ENCODE measurements at regions not wholly inside any gene's neighbourhood (a gene's known extent, or its start where the extent isn't known, plus 50 kb on each side); places are given as distances from the start of the nearest gene placed in this dataset.

DNA sequence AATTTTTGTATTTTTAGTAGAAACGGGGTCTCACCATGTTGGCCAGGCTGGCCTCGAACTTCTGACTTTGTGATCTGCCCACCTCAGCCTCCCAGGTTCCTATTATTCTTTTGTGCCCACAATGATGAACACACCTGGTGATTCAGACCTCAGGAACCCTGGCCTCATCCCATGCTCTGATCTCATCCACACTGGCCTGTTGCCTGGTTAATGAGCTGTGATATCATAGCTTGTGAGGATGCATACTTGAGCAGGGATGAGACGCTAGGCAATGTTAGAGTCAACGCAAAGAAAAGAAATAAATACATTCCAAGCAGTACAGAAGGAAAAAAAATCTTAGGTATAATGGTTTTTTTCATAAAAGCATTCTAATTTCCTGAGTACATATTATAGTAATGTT lies 82.4 kb upstream of the RNF32 start:
- Histone ChIP-seq H3K27ac (ENCODE audit: low read depth, low read length) (no peak overlapping the region), H3K27me3 (ENCODE audit: control insufficient read depth, low read length) (0 out of 2 replicates have a peak, but pooled peaks cover 2% of the 10 kb centered on the region), H3K4me1 (ENCODE audit: control insufficient read depth, low read length) (no peaks in the 10 kb centered on the region), H3K4me3 (ENCODE audit: low read length) (no peak overlapping the region), H3K4me2 (ENCODE audit: low read length) (no peak overlapping the region), H3K79me2 (ENCODE audit: control insufficient read depth, low read length) (no peaks in the 10 kb centered on the region), H3F3A (ENCODE audit: control insufficient read depth, insufficient read depth) (no peaks in the 10 kb centered on the region), H3K9me3 (ENCODE audit: control insufficient read depth, insufficient read depth, low read length) (no peaks in the 10 kb centered on the region), H3K9me2 (replicated peaks; ENCODE audit: control insufficient read depth, low read length) (no peaks in the 10 kb centered on the region), H3K36me3 (ENCODE audit: control insufficient read depth, low read length) (no peaks in the 10 kb centered on the region), H4K20me1 (ENCODE audit: control insufficient read depth, insufficient read depth, low read depth, low read length) (no peaks in the 10 kb centered on the region)
- TF ChIP-seq, protein P1, sequence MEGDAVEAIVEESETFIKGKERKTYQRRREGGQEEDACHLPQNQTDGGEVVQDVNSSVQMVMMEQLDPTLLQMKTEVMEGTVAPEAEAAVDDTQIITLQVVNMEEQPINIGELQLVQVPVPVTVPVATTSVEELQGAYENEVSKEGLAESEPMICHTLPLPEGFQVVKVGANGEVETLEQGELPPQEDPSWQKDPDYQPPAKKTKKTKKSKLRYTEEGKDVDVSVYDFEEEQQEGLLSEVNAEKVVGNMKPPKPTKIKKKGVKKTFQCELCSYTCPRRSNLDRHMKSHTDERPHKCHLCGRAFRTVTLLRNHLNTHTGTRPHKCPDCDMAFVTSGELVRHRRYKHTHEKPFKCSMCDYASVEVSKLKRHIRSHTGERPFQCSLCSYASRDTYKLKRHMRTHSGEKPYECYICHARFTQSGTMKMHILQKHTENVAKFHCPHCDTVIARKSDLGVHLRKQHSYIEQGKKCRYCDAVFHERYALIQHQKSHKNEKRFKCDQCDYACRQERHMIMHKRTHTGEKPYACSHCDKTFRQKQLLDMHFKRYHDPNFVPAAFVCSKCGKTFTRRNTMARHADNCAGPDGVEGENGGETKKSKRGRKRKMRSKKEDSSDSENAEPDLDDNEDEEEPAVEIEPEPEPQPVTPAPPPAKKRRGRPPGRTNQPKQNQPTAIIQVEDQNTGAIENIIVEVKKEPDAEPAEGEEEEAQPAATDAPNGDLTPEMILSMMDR (IDR thresholded peaks at IDR 0.05; ENCODE audit: low read depth, low read length, poor library complexity, severe bottlenecking) = no peak
- no peak for TF ChIP-seq EZH2phosphoT487 (IDR thresholded peaks at IDR 0.05; ENCODE audit: borderline replicate concordance, low read length)

DNA sequence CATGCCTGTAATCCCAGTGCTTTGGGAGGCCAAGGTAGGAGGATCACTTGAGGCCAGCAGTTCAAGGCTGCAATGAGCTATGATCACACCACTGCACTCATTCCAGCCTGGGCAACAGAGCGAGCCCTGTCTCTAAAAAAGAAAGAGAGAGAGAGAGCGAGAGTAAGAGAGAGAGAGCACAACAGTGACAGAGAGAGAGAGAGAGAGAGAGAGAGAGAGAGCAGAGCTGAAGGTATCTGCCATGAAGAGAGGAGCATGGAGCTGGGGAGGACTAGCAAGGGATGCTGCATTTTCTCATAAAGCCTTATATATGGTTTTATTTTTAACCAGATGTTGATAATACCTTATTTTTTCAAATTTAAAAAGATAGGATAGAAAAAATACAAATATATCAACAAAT lies 84.5 kb upstream of the RNF32 start:
- Histone ChIP-seq H3K79me2 (ENCODE audit: control insufficient read depth, low read length) (no peaks in the 10 kb centered on the region), H3K27me3 (ENCODE audit: control insufficient read depth, low read length) (no peaks in the 10 kb centered on the region), H4K20me1 (ENCODE audit: control insufficient read depth, insufficient read depth, low read depth, low read length) (no peaks in the 10 kb centered on the region), H3K9me2 (replicated peaks; ENCODE audit: control insufficient read depth, low read length) (no peaks in the 10 kb centered on the region), H3F3A (ENCODE audit: control insufficient read depth, insufficient read depth) (no peaks in the 10 kb centered on the region), H3K4me1 (ENCODE audit: control insufficient read depth, low read length) (no peaks in the 10 kb centered on the region), H3K27ac (ENCODE audit: low read depth, low read length) (no peak overlapping the region), H3K36me3 (ENCODE audit: control insufficient read depth, low read length) (no peaks in the 10 kb centered on the region), H3K4me2 (ENCODE audit: low read length) (no peak overlapping the region), H3K4me3 (ENCODE audit: low read length) (no peak overlapping the region), H3K9me3 (ENCODE audit: control insufficient read depth, insufficient read depth, low read length) (no peaks in the 10 kb centered on the region)
- TF ChIP-seq, protein P1 (IDR thresholded peaks at IDR 0.05; ENCODE audit: low read depth, low read length, poor library complexity, severe bottlenecking) = no peak
- TF ChIP-seq EZH2phosphoT487 (IDR thresholded peaks at IDR 0.05; ENCODE audit: borderline replicate concordance, low read length) = no peak

DNA sequence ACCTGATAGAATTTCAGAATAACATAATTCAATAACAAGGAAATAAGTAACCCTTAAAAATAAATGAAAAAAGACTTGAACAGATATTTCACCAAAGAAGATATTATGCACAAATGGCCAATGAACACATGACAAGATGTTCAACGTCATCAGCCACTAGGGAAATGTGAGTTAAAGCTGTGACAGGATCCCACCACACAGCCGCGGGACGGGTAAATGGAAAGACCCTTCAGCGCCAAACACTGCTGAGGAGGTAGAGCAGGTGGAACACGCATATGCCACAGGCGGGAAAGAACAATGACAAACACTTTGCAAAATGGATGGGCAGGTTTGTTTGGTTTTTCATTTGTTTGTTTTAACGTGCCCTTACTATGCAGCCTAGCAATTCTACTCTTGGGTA lies 86.1 kb upstream of the RNF32 start:
- H3K9me3 ChIP-seq (ENCODE audit: control insufficient read depth, insufficient read depth, low read length) = no peaks in the 10 kb centered on the region
- H3K27me3 ChIP-seq (ENCODE audit: control insufficient read depth, low read length) = no peaks in the 10 kb centered on the region
- no peak overlapping the region for H3K4me3 ChIP-seq (ENCODE audit: low read length)
- no peaks in the 10 kb centered on the region for H3K36me3 ChIP-seq (ENCODE audit: control insufficient read depth, low read length)
- H3K27ac ChIP-seq (ENCODE audit: low read depth, low read length) = no peak overlapping the region
- TF ChIP-seq, protein P1 (IDR thresholded peaks at IDR 0.05; ENCODE audit: low read depth, low read length, poor library complexity, severe bottlenecking) = no peak
- no peak for TF ChIP-seq EZH2phosphoT487 (IDR thresholded peaks at IDR 0.05; ENCODE audit: borderline replicate concordance, low read length)
- H3K4me1 ChIP-seq (ENCODE audit: control insufficient read depth, low read length) = no peaks in the 10 kb centered on the region
- no peaks in the 10 kb centered on the region for H3F3A ChIP-seq (ENCODE audit: control insufficient read depth, insufficient read depth)
- H3K4me2 ChIP-seq (ENCODE audit: low read length) = no peak overlapping the region
- H4K20me1 ChIP-seq (ENCODE audit: control insufficient read depth, insufficient read depth, low read depth, low read length) = no peaks in the 10 kb centered on the region
- H3K79me2 ChIP-seq (ENCODE audit: control insufficient read depth, low read length) = no peaks in the 10 kb centered on the region
- H3K9me2 ChIP-seq (replicated peaks; ENCODE audit: control insufficient read depth, low read length) = no peaks in the 10 kb centered on the region

DNA sequence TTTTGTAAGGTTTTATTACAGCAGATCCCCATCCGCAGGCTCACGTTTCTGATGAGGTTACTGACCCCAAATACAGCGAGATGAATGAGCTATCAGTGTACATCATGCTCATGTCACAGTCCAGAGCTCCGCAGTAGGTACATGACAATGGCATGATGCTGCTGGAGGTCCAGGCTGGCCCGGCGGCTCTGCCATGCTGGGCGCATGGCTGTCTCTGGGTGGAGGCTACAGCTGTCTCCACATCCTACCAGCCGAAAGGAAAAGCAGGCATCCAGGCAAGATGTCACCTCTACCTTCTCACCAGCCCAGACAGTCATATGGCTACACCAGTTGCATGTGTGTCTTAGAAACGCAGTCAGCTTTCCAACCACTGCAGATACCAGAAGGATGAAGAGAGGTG lies 90.9 kb upstream of the RNF32 start:
- H3K4me2 ChIP-seq (ENCODE audit: low read length) = no peak overlapping the region
- H3K79me2 ChIP-seq (ENCODE audit: control insufficient read depth, low read length) = no peaks in the 10 kb centered on the region
- H4K20me1 ChIP-seq (ENCODE audit: control insufficient read depth, insufficient read depth, low read depth, low read length) = no peaks in the 10 kb centered on the region
- H3F3A ChIP-seq (ENCODE audit: control insufficient read depth, insufficient read depth) = no peaks in the 10 kb centered on the region
- no peak overlapping the region for H3K27ac ChIP-seq (ENCODE audit: low read depth, low read length)
- TF ChIP-seq, protein P1 (IDR thresholded peaks at IDR 0.05; ENCODE audit: low read depth, low read length, poor library complexity, severe bottlenecking) = no peak
- no peak for TF ChIP-seq EZH2phosphoT487 (IDR thresholded peaks at IDR 0.05; ENCODE audit: borderline replicate concordance, low read length)
- H3K4me3 ChIP-seq (ENCODE audit: low read length) = no peak overlapping the region
- no peaks in the 10 kb centered on the region for H3K9me2 ChIP-seq (replicated peaks; ENCODE audit: control insufficient read depth, low read length)
- no peaks in the 10 kb centered on the region for H3K36me3 ChIP-seq (ENCODE audit: control insufficient read depth, low read length)
- H3K9me3 ChIP-seq (ENCODE audit: control insufficient read depth, insufficient read depth, low read length) = no peaks in the 10 kb centered on the region
- no peaks in the 10 kb centered on the region for H3K27me3 ChIP-seq (ENCODE audit: control insufficient read depth, low read length)
- no peaks in the 10 kb centered on the region for H3K4me1 ChIP-seq (ENCODE audit: control insufficient read depth, low read length)

Measured in DOHH2 (cell line).